ENCODE measurements at regions not wholly inside any gene's neighbourhood (a gene's known extent, or its start where the extent isn't known, plus 50 kb on each side); places are given as distances from the start of the nearest gene placed in this dataset.

DNA sequence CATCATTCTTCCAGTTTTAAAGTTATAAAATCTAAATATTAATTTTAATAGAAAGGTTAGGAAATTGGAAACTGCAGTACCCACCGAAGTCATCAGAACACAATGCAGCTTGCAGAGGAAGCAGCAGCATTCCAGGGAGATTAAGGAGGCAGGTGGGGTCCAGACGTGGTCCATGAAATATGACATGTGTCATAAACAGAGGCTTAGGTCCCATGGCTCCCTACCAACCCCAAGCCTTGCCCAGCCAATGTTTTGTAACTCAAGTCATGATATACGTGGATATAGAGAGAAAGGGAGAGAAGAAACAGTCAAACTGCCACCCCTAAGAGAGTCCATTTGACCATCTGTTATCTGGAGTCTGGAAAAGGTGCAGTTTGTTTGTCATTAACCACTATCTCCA, 670.0 kb downstream of the TOX3 start:
- CTCF ChIA-PET = no interaction called here
- no peak for DNase-seq (ENCODE audit: extremely low spot score)
- TF ChIP-seq, protein P1, sequence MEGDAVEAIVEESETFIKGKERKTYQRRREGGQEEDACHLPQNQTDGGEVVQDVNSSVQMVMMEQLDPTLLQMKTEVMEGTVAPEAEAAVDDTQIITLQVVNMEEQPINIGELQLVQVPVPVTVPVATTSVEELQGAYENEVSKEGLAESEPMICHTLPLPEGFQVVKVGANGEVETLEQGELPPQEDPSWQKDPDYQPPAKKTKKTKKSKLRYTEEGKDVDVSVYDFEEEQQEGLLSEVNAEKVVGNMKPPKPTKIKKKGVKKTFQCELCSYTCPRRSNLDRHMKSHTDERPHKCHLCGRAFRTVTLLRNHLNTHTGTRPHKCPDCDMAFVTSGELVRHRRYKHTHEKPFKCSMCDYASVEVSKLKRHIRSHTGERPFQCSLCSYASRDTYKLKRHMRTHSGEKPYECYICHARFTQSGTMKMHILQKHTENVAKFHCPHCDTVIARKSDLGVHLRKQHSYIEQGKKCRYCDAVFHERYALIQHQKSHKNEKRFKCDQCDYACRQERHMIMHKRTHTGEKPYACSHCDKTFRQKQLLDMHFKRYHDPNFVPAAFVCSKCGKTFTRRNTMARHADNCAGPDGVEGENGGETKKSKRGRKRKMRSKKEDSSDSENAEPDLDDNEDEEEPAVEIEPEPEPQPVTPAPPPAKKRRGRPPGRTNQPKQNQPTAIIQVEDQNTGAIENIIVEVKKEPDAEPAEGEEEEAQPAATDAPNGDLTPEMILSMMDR (IDR thresholded peaks at IDR 0.05; ENCODE audit: control extremely low read depth, extremely low read depth, low read depth, missing control alignments) = no peak
- POLR2A ChIA-PET = no interaction called here

DNA sequence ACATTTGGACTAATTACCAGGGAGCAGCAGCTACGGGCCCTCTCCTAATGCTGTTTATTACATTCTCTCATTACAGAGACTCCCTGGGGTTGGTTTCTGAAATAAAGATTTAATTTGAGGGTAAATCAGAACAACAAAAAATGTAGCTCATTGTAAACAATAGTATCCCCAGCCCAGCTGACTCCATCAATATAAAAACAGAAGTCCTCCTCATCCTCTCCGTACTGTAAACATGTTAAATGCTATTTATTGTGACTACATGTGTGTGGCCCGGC, 670.4 kb downstream of the TOX3 start:
- DNase-seq (ENCODE audit: extremely low spot score) = no peak
- CTCF ChIA-PET = no interaction called here
- TF ChIP-seq, protein P1 (IDR thresholded peaks at IDR 0.05; ENCODE audit: control extremely low read depth, extremely low read depth, low read depth, missing control alignments) = no peak
- POLR2A ChIA-PET = no interaction called here

DNA sequence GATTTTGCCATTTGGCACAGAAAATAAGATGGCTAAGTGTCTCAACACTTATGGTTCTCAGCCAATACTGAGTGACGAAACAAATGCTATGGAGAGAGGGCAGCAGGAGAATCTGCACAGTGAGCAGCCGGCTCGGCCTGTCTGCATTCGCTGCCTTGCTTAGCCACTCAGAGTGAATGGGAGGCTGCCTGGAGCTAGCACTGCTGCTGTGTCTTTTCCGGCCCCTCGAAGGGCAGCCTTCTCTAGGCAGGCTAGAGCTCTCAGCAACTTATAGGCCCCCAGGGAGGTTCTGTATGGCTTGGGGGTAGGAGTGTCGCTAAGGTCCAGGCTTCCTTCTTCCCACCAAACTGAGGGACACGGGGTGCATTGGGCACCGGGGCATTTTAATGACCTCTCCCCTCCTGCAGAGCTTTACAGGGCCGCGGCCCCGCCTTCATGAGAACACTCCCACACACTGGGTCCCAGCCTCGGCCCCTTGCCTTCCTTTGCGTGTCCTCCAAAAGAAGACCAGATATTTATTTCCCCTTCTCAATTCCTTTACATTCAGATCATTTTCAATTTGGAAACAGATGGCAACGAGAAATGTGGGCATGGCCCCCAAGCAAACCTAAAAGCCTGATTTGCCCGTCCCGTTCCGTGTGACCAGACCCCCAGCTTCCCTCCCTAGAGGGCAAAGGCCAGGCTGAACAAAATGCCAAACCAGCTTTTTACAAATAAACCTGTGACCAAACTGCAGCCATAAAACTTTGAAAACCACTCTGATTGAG, 670.9 kb downstream of the TOX3 start:
- TF ChIP-seq, protein P1 (IDR thresholded peaks at IDR 0.05; ENCODE audit: control extremely low read depth, extremely low read depth, low read depth, missing control alignments) = no peak
- DNase-seq (ENCODE audit: extremely low spot score) = no peak
- ChIA-PET CTCF (no interaction called here), POLR2A (no interaction called here)

DNA sequence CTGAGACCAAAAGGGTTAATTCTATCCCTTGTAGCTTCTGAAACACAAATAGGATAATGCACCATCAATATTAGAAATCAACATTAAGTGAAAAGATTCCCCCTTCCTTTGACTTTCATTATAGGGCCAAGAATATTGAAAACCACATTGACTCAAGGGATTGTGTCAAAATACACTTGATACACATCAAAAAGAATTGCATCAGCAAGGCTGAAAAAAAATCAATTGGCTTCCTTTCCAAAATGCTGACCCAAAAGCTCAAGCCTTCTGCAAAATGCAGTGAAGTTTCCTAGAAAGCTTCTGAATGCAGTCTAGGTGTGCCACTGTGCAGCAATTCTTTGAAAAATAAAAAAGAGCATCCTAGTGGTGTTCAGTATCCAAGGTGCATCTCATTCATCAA, 674.4 kb downstream of the TOX3 start:
- ChIA-PET POLR2A (no interaction called here), CTCF (no interaction called here)
- TF ChIP-seq, protein P1 (IDR thresholded peaks at IDR 0.05; ENCODE audit: control extremely low read depth, extremely low read depth, low read depth, missing control alignments) = no peak
- no peak for DNase-seq (ENCODE audit: extremely low spot score)

DNA sequence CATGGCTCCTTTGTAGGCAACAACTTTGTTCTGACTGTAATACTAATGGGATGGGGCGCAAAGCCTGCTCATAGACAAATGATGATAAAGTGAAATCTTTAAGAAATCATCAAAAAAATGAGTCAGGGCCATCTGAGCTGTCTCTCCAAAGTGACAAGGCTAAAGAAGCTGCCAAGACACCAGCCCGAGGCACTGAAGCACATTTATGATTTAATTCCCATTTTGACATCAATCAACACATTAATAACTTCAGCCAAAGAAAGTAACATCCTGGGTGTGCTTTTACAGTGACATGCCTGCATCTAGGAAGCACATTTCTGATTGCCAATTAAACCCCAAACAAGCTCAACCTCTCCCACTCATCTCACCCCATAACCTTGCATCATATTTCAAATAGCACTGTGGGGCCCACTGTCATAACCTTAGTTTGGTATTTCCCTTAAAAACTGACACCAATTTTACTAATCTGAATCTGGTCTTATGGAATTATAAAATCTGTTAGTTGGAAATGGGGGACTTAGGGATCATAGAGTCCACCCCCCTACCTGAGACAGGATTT, 676.6 kb downstream of the TOX3 start:
- POLR2A ChIA-PET = no interaction called here
- CTCF ChIA-PET = no interaction called here
- DNase-seq (ENCODE audit: extremely low spot score) = no peak
- TF ChIP-seq, protein P1 (IDR thresholded peaks at IDR 0.05; ENCODE audit: control extremely low read depth, extremely low read depth, low read depth, missing control alignments) = no peak

DNA sequence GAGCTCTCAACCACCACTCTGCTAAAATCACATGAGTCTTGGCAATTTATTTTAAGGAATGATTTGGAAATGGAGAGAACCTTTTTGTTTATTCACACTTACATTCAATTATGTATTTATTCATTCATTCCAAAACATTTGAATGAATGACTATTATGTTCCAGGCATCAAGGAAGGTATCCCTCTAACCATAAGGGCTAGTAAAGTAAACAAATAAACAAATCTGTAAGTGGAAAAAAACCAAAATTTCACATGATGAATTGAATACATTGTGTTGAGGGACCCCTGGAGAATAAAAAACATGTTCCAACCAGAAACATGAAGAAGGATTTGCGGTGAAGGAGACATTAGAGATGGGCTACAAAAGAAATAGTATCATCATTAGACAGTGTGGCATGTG, 677.8 kb downstream of the TOX3 start:
- POLR2A ChIA-PET = interaction anchor here (0.6 kb wide), 1 partner anchor 444 kb away, joined by 3 read pairs; no protein-coding TSS in a partner anchor
- CTCF ChIA-PET = interaction anchor here (1.2 kb wide), 1 partner anchor 9 kb away, joined by 3 read pairs; no protein-coding TSS in a partner anchor
- TF ChIP-seq, protein P1 (IDR thresholded peaks at IDR 0.05; ENCODE audit: control extremely low read depth, extremely low read depth, low read depth, missing control alignments) = no peak
- no peak for DNase-seq (ENCODE audit: extremely low spot score)

Measured in GM10248 (cell line).